NCI-H2107 treated with DMSO at 0.1 percent for 48 hours (cell line): ENCODE measurements at regions not wholly inside any gene's neighbourhood (a gene's known extent, or its start where the extent isn't known, plus 50 kb on each side); places are given as distances from the start of the nearest gene placed in this dataset.
"Not testable (repeated sequence)": the region's sequence is repeated elsewhere in the genome, so short reads cannot be mapped to it uniquely, and the experiment has no call there.

Experiments used
- DNase-seq: peaks from one replicate; lab custom pipeline; 2025; ENCODE audit not compliant: unreplicated experiment; lab: John Stamatoyannopoulos, UW

- no peak for DNase-seq
Measured at GRCh38 chr18:37838083-37838482, 272.5 kb upstream of the CELF4 start.

GRCh38 chr18:37836071-37836970 is 270.7 kb upstream of the CELF4 start:
- no peak for DNase-seq

- DNase-seq: not testable (repeated sequence)
Measured at GRCh38 chr18:37832010-37832695, 266.6 kb upstream of the CELF4 start.

- DNase-seq: no peak
Measured at GRCh38 chr18:37812961-37813360, 247.4 kb upstream of the CELF4 start.

GRCh38 chr18:37805773-37806404 is 240.3 kb upstream of the CELF4 start:
- DNase-seq: no peak

GRCh38 chr18:37796823-37797349 is 231.3 kb upstream of the CELF4 start:
- DNase-seq: no peak

- DNase-seq: no peak
Measured at GRCh38 chr18:37787452-37787851, 221.9 kb upstream of the CELF4 start.

GRCh38 chr18:37783771-37784170 is 218.2 kb upstream of the CELF4 start:
- peak; percentile 53 for DNase-seq

- DNase-seq: no peak
Measured at GRCh38 chr18:37779220-37779619, 213.6 kb upstream of the CELF4 start.

GRCh38 chr18:37778417-37779165 is 213.0 kb upstream of the CELF4 start:
- peak; percentile 74 for DNase-seq

- no peak for DNase-seq
Measured at GRCh38 chr18:37769826-37770225, 204.2 kb upstream of the CELF4 start.

- DNase-seq: no peak
Measured at GRCh38 chr18:37764541-37765288, 199.1 kb upstream of the CELF4 start.

- no peak for DNase-seq
Measured at GRCh38 chr18:37762076-37762621, 196.6 kb upstream of the CELF4 start.

GRCh38 chr18:37754141-37754540 is 188.5 kb upstream of the CELF4 start:
- DNase-seq: no peak

GRCh38 chr18:37742436-37742835 is 176.8 kb upstream of the CELF4 start:
- peak; percentile 7 for DNase-seq

GRCh38 chr18:37741032-37741623 is 175.5 kb upstream of the CELF4 start:
- no peak for DNase-seq

- no peak for DNase-seq
Measured at GRCh38 chr18:37734406-37734805, 168.8 kb upstream of the CELF4 start.

GRCh38 chr18:37729716-37730115 is 164.1 kb upstream of the CELF4 start:
- no peak for DNase-seq

GRCh38 chr18:37724206-37724605 is 158.6 kb upstream of the CELF4 start:
- DNase-seq: no peak
